Right lobe of liver (tissue), 4 donors: ENCODE measurements at regions not wholly inside any gene's neighbourhood (a gene's known extent, or its start where the extent isn't known, plus 50 kb on each side); places are given as distances from the start of the nearest gene placed in this dataset.

ENCODE experiments used
- CTCF ChIP-seq, 4 donors: fragments of 200-600 bp in 3 of 4; fragments of 450-650 bp in 1 of 4; IDR thresholded peaks; one replicate each; pipeline versions ENCODE4 v1.5.1 to v1.8.0; 2016 to 2022; ENCODE audit warnings: antibody characterized with exemption in 4 of 4, mild to moderate bottlenecking in 2 of 4
- POLR2A ChIP-seq: fragments of 450-650 bp; IDR thresholded peaks from one replicate; pipeline ENCODE4 v1.6.1; 2017; ENCODE audit warnings: antibody characterized with exemption, mild to moderate bottlenecking
- donor health status: DM: no; HTN: no; CAD: no.
- donor health status: DM: no; HTN: no; CAD: no.
- donor health status: DM: no; HTN: yes; CAD: no.

GRCh38 chr9:26437056-26437711 is 455.4 kb downstream of the CAAP1 start:
- TF ChIP-seq CTCF (IDR thresholded peaks at IDR 0.05) (no peak), POLR2A (no peak)
